ENCODE measurements at regions not wholly inside any gene's neighbourhood (a gene's known extent, or its start where the extent isn't known, plus 50 kb on each side); places are given as distances from the start of the nearest gene placed in this dataset.

DNA sequence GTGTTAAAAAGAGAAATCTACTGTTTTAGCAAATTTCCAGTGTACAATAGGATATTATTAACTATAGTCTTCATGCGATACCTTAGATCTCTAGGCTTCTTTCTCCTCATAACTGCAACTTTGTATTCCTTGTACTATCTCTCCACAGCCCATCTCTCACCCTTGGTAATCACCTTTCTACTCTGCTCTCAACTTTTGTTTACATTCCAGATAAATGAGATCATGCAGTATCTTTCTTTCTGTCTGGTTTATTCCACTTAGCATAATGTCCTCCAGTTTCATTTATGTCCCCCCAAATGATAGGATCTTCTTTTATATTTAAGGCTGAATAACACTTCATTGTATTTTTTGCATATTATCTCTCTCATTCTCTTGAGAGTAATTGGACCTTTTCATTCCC lies 165.5 kb downstream of the HS3ST1 start:
- H3K9me3 ChIP-seq = no peaks in the 10 kb centered on the region
- TF ChIP-seq EP300 (IDR thresholded peaks at IDR 0.05; ENCODE audit: low read depth) (no peak), POLR2A (IDR thresholded peaks at IDR 0.05) (no peak), POLR2AphosphoS5 (IDR thresholded peaks at IDR 0.05) (no peak)
- TF ChIP-seq, protein P1, sequence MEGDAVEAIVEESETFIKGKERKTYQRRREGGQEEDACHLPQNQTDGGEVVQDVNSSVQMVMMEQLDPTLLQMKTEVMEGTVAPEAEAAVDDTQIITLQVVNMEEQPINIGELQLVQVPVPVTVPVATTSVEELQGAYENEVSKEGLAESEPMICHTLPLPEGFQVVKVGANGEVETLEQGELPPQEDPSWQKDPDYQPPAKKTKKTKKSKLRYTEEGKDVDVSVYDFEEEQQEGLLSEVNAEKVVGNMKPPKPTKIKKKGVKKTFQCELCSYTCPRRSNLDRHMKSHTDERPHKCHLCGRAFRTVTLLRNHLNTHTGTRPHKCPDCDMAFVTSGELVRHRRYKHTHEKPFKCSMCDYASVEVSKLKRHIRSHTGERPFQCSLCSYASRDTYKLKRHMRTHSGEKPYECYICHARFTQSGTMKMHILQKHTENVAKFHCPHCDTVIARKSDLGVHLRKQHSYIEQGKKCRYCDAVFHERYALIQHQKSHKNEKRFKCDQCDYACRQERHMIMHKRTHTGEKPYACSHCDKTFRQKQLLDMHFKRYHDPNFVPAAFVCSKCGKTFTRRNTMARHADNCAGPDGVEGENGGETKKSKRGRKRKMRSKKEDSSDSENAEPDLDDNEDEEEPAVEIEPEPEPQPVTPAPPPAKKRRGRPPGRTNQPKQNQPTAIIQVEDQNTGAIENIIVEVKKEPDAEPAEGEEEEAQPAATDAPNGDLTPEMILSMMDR (IDR thresholded peaks at IDR 0.05) = no peak
- 84 to 100% methylated on average over 1 of the region's 1 CpG for WGBS, 2 donors (ENCODE audit: low coverage in 1 of 2)
- H3K27ac ChIP-seq = no peak overlapping the region
- in situ Hi-C loops (cut with MboI; ENCODE audit: low pct_ligation_motif_present in 1 of 4, low pct_unique_long_range_greater_than_20kb in 1 of 4, low sequenced_read_pairs in 3 of 4) = loop anchor here in 1 of 4 donors (25.0 kb wide), 1 partner anchor 101 kb away; no protein-coding TSS in a partner anchor
- DNase-seq = no peak
- no peaks in the 10 kb centered on the region for H3K4me1 ChIP-seq
- intact Hi-C loops (cut with DNase I; ENCODE audit: low total_unique reads) = no loop called here
- H3K36me3 ChIP-seq = no peaks in the 10 kb centered on the region
- H3K27me3 ChIP-seq = no peaks in the 10 kb centered on the region
- no peak overlapping the region for H3K4me3 ChIP-seq

DNA sequence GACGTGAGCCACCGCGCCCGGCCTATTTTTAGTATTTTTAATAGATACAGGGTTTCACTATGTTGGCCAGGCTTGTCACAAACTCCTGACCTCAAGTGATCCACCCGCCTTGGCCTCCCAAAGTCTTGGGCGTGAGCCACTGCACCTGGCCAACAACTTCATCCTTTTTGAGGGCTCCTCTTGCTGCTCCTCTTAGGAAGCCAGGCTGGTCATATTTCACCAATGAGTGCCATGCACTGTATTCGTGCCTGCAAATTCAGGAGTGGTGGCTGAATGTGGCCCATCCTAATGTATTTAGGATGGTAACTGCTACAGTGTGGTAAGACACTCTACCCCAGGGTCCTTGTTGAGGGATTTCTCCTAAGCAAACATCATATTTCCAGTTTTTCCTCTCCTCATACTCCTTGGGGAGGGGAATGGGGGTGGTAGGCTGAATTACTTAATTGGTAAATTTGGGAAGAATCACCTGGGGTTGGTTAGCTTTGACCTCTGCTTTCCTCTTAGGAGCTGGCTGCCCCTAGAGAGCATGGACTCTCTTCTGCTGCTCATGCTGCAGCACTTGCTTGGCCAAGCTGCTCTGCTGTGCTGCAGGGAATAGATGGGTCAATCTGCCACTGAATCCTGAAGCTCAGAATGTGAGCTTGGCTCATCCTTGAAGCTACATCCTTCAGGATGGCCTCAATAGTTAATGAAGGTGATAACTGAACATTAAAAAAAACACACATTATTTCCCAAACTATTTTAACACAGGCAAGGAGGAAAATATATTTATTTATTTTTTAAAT lies 167.4 kb downstream of the HS3ST1 start:
- intact Hi-C loops (cut with DNase I; ENCODE audit: low total_unique reads) = no loop called here

DNA sequence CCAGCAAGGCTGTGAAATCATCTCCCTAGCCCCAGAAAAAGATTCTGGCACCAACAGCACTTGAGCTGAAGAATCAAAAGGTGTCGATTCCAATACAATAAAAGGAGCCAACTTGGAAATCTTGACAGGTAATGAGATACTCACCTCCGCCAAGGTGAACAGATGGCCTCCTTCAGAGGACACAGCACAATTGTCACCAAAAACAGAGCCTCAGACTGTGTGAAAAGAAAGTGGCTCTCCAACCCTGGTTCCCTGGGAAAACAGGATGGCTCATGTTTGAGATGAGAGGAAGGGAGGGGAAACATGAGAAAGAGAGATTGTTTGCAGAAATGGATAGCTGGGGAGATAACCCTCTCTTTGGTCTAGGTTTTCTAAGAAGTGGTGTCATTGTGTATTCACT lies 168.9 kb downstream of the HS3ST1 start:
- Histone ChIP-seq H3K4me3 (no peak overlapping the region), H3K9me3 (no peaks in the 10 kb centered on the region), H3K36me3 (no peaks in the 10 kb centered on the region), H3K27me3 (no peaks in the 10 kb centered on the region), H3K27ac (no peak overlapping the region), H3K4me1 (no peaks in the 10 kb centered on the region)
- intact Hi-C loops (cut with DNase I; ENCODE audit: low total_unique reads) = no loop called here
- no peak for DNase-seq
- WGBS, 2 donors (ENCODE audit: low coverage in 1 of 2) = 81 to 100% methylated on average over 1 to 2 of the region's 2 CpGs
- in situ Hi-C loops (cut with MboI; ENCODE audit: low pct_ligation_motif_present in 1 of 4, low pct_unique_long_range_greater_than_20kb in 1 of 4, low sequenced_read_pairs in 3 of 4) = loop anchor here in 1 of 4 donors (25.0 kb wide), 1 partner anchor 98 kb away; no protein-coding TSS in a partner anchor
- TF ChIP-seq EP300 (IDR thresholded peaks at IDR 0.05; ENCODE audit: low read depth) (no peak), POLR2A (IDR thresholded peaks at IDR 0.05) (no peak), POLR2AphosphoS5 (IDR thresholded peaks at IDR 0.05) (no peak)
- TF ChIP-seq, protein P1 (IDR thresholded peaks at IDR 0.05) = no peak

More for the DNA sequence above, 167.4 kb downstream of the HS3ST1 start:
- no peak overlapping the region for H3K27ac ChIP-seq
- H3K36me3 ChIP-seq = no peaks in the 10 kb centered on the region
- TF ChIP-seq POLR2A (IDR thresholded peaks at IDR 0.05) = no peak
- TF ChIP-seq POLR2AphosphoS5 (IDR thresholded peaks at IDR 0.05) = no peak
- TF ChIP-seq EP300 (IDR thresholded peaks at IDR 0.05; ENCODE audit: low read depth) = no peak
- TF ChIP-seq, protein P1 (IDR thresholded peaks at IDR 0.05) = no peak
- DNase-seq = no peak
- no peaks in the 10 kb centered on the region for H3K27me3 ChIP-seq
- 83 to 95% methylated on average over 1 to 7 of the region's 7 CpGs for whole genome bisulfite sequencing, 2 donors (ENCODE audit: low coverage in 1 of 2)
- H3K4me1 ChIP-seq = no peaks in the 10 kb centered on the region
- H3K9me3 ChIP-seq = no peaks in the 10 kb centered on the region
- H3K4me3 ChIP-seq = no peak overlapping the region
- in situ Hi-C loops (cut with MboI; ENCODE audit: low pct_ligation_motif_present in 1 of 4, low pct_unique_long_range_greater_than_20kb in 1 of 4, low sequenced_read_pairs in 3 of 4) = loop anchor here in 1 of 4 donors (25.0 kb wide), 1 partner anchor 99 kb away; no protein-coding TSS in a partner anchor

DNA sequence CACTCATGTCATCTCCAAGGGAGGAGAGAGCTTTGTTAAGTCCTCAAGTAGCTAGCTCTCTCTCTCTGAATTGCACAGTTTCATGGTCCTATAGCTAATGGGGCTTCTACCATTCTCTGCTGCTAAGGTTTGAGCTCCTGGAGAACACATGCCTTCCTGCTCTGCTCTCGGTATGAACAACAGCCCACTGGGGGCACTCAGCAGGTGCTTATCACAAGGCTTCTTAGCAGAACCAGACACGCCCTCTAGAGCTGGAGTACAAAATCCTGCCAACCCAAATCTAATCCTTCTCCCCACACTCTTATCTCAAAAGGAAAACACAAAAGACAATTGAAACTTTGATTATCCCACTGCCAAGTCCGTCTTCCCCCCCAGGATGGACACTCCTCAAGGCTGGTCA lies 176.5 kb downstream of the HS3ST1 start:
- Histone ChIP-seq H3K4me3 (no peak overlapping the region), H3K4me1 (no peaks in the 10 kb centered on the region), H3K36me3 (no peaks in the 10 kb centered on the region), H3K9me3 (no peaks in the 10 kb centered on the region), H3K27me3 (no peaks in the 10 kb centered on the region), H3K27ac (no peak overlapping the region)
- DNase-seq = no peak
- in situ Hi-C loops (cut with MboI; ENCODE audit: low pct_ligation_motif_present in 1 of 4, low pct_unique_long_range_greater_than_20kb in 1 of 4, low sequenced_read_pairs in 3 of 4) (loop anchor here in 1 of 4 donors (25.0 kb wide), 1 partner anchor 90 kb away; no protein-coding TSS in a partner anchor), intact Hi-C loops (cut with DNase I; ENCODE audit: low total_unique reads) (no loop called here)
- 54 to 66% methylated on average over 2 to 3 of the region's 3 CpGs for WGBS, 2 donors (ENCODE audit: low coverage in 1 of 2)
- TF ChIP-seq POLR2AphosphoS5 (IDR thresholded peaks at IDR 0.05) (no peak), POLR2A (IDR thresholded peaks at IDR 0.05) (no peak), EP300 (IDR thresholded peaks at IDR 0.05; ENCODE audit: low read depth) (no peak)
- TF ChIP-seq, protein P1 (IDR thresholded peaks at IDR 0.05) = no peak
